CD4-positive, alpha-beta T cell treated with Interleukin-21 for 1 hour (primary cell): ENCODE measurements at regions not wholly inside any gene's neighbourhood (a gene's known extent, or its start where the extent isn't known, plus 50 kb on each side); places are given as distances from the start of the nearest gene placed in this dataset.
"Not testable (repeated sequence)": the region's sequence is repeated elsewhere in the genome, so short reads cannot be mapped to it uniquely, and the experiment has no call there.

ENCODE experiments used
- DNase-seq: peaks from one replicate; pipeline ENCODE4 v3.0.0-alpha.2; 2020

DNA sequence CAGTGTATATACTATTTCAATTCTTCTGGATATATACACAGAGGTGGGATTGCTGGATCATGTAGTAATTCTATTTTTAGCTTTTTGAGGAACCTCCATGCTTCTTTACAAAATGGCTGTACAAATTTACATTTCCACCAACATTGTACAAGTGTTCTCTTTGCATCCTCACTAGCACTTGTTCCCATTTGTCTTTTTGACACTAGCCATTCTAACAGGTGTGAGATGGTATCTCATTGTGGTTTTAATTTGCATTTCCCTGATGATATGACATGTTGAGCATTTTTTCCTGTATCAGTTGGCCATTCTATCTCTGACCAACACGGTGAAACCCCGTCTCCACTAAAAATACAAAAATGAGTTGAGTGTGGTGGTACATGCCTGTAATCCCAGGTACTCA, 68.1 kb upstream of the PMEPA1 start:
- no peak for DNase-seq

DNA sequence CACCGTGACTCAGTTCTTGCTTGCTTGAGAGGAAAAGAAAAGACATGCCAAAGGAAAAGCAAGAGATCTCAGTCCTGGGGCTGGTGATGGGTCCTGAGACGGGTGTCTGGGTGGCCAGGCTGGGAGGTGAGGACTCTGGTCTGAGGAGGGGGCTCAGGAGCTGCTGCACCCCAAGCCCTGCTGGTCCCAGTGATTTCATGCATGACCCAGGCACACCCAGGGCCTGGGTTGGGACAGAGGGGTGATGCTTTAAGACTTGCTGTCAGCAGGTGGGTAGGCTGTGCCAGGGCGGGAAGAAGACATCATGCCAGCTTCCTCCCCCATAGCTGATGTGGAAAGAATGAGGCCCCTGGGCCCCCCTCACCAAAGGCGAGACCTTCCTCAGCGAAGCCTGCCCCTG, 65.1 kb upstream of the PMEPA1 start:
- DNase-seq = no peak

DNA sequence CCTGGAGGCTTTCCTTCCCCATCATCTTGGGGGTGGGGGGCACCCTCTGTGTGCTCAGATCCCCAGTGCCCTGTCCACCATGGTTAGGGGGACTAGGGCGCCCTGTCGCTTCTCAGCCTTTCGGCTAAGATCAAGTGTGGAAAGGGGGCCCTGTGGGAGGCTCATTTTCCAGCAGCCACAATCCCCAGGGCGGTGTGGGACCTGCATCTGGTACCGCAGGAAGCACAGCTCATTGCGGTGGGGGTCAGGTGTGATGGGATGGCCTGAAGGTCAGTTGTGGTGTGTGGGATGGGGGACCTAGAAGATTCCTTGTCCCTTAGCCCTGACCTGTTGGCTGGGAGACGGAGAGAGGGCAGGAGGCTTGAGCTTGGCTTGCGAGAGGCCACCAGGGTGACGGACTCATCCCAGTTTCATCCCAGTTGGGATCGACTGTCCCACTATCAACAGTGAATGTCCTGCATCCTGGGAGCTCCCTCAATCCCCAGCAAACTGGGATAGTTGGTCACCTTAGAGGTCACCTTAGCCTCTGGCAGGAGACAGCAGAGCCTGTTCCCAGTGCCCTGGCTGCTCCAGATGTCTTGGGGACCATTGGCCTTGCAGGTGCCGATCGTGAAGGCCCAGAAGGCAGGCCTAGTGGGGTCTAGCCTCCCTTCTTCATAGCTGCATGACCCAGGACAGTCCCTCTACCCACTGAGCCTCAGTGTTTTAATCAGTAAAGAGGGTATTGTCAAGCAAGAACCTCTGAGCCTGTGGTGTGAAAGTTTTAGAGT, 64.5 kb upstream of the PMEPA1 start:
- DNase-seq = no peak

DNA sequence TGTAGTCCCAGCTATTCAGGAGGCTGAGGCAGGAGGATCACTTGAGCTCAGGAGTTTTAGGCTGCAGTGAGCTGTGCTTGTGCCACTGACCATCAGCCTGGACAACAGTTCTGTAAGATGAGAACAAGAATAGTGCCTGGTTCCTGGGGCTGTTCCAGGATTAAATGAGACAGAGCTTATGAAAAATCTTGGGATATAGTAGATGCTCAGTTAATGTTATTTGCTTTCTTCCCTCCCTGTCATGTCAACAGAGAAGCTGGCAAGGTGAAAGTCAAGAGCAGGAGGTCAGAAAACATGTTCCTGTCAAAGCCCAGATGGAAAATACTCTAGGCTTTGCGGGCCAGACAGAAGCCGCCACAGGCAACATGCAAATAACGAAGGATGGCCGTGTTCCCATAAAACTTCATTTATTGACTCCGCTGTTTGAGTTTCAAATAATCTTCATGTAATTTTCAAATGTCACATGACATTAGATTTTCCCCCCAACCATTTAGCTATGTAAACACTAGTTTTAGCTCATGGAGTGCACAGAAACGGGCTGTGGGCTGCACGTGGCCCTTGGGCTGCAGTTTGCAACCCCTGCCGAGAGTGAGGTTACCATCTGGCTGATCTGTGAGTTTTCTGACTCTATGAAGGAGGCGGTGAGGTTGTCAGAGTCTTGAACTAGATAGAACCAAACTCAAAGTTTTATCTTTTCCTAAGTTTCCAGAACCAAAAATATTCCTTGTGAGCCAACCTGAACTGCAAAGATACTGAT, 63.4 kb upstream of the PMEPA1 start:
- DNase-seq = no peak

DNA sequence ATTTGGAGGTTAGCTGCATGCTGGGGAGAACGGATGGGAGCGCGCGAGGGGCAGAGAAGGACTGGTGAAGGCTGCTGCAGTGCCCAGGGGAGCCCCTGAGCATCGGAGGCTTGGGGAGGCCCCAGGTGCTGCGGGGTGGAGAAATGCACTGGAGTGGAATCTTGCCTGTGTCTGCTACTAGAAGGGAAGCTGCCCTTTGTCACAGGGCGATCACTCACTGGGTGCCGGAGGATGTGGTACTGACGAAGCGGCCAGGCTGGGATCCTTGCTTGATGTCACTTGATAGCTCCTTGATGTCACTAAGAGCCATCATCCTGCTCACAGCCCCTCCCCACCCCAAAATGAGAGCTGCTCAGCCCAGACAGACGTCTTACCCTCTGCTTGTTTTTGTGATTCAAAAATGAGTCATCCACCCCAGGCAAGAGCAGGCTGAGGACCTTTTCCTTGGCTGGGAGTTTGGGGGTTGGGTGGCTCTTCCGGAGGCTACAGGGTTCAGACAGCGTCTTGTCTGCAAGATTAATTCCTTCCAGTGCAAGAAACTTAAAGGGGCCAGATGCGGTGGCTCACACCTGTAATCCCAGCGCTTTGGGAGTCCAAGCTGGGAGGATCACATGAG, 62.6 kb upstream of the PMEPA1 start:
- no peak for DNase-seq

DNA sequence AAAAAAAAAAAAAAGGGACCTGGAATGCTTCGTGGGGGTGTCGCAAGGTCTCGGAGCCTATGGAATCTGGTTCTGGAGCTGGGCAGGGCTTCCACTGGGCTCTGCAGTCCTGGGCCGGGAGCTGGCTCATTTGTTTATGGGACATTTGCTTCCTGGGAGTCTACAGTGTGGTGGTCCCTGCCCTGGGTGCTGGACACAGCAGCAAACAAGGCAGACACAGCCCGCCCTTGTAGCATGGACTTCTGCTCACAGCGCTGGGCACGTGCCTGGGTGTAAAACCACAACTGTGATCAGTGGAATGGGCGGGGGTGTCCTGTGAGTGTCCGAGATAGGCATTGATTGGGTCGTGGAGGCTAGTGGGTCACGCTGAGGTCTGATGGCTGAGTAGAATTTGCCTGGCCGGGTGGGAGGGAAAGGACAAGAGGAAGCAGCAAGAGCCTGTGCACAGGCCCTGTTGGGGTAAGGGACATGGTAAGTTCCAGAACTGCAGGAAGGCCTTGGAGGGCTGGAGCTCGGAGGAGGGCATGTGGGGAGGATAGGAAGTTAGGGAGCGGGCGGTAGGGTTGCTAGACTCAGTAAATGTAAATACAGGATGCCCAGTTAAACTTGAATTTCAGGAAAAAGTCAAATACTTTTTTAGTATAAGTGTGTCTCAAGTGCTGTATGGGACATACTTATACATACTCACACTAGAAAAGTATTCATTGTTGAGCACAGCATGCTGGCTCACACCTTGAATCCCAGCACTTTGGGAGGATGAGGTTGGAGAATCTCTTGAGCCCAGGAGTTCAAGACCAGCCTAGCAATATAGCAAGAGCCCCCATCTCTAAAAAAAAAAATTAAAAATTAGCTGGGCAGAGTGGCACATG, 61.3 kb upstream of the PMEPA1 start:
- DNase-seq = no peak

GRCh38 chr20:57770401-57770800, 60.6 kb upstream of the PMEPA1 start:
- DNase-seq = not testable (repeated sequence)

DNA sequence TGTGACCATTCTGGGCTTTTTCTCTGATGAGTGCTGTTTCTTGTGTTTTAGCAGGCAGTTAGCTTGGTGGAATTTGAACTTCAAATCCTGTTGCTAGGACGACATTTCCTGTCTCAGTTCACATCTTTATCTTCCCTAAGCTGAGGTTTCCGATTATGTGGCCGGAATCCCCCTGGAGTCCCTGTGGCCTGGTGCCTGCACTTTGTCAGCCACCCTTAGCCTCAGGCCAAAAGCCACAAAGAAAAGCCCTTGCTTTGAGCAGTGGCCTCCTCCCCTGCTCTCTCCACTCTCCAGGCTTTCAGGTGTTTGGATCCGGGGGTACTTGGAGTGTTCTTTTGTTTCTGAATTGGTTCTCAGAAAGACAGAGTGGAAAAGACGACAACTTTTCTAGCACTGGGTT, 59.9 kb upstream of the PMEPA1 start:
- DNase-seq = no peak

GRCh38 chr20:57768519-57768918, 58.7 kb upstream of the PMEPA1 start:
- no peak for DNase-seq

- no peak for DNase-seq
Measured at GRCh38 chr20:57767441-57767840, 57.6 kb upstream of the PMEPA1 start.

DNA sequence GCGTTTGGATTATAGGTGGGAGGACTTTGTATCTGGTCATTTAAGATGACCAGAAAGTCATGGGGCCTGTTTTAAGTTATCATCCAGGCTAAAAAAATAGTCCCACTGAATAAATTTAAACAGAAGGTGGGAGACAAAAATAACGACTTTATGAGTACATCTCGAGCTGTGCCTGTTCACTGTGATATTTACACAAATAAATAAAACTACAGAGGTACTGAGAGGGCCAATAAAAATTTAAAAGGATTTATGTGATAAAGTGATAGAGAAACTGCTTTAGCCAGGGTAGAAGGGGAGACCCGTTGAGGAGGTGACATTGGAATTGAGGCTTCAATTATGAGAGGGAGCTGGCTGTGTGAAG, 53.4 kb upstream of the PMEPA1 start:
- no peak for DNase-seq

GRCh38 chr20:57762531-57763234, 52.9 kb upstream of the PMEPA1 start:
- DNase-seq = no peak

DNA sequence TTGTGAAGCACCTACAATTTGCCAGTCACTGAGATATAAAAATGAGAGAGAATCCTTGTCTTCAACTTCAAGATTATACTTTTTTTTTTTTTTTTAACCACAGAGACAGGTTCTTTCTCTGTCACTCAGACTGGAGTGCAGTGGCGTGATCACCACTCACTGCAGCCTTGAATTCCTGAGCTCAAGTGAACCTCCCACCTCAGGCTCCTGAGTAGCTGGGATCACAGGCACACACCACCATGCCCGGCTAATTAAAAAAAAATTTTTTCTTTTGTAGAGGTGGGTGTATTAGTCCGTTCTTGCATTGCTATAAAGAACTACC, 51.6 kb upstream of the PMEPA1 start:
- DNase-seq = no peak

GRCh38 chr20:57760698-57761412, 51.0 kb upstream of the PMEPA1 start:
- no peak for DNase-seq

- DNase-seq = no peak
Measured at GRCh38 chr20:57759724-57760123, 49.9 kb upstream of the PMEPA1 start.
